ENCODE measurements at regions not wholly inside any gene's neighbourhood (a gene's known extent, or its start where the extent isn't known, plus 50 kb on each side); places are given as distances from the start of the nearest gene placed in this dataset.

DNA sequence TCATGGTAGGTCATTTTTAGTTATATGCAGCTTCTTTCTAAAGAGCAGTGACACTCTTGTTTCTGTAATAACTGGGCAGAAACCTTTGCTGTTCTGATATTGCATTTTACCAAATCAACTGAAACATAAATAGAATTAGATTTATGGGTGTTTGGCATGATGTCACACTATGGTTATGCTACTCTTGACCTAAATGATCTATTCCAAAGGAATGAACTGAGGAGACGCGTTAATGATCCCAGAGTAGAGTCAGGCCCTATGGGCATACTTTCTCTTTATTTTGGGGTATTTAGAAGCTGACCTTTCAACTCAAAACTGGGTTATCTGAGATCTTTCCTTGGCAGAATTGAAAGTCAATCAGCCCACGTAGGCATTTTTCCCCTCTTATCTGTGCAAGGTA, 146.8 kb upstream of the ADAMTSL1 start:
- H4K20me1 ChIP-seq (ENCODE audit: control insufficient read depth, insufficient read depth, insufficient read length), result no peaks in the 10 kb centered on the region
- no peak overlapping the region for H3K56ac ChIP-seq (ENCODE audit: insufficient read length, low read depth, low read length)
- no peak overlapping the region for H3K18ac ChIP-seq (ENCODE audit: insufficient read length, low read depth, low read length)
- no peak overlapping the region for H2BK20ac ChIP-seq (ENCODE audit: low read depth, low read length, poor library complexity, severe bottlenecking)
- H3K4me3 Mint-ChIP-seq, result no peak overlapping the region
- no peak overlapping the region for H4K91ac ChIP-seq (ENCODE audit: insufficient read length, low read depth, low read length)
- no peak overlapping the region for H3K23ac ChIP-seq (ENCODE audit: insufficient read length, low read depth, low read length)
- H3K9me3 ChIP-seq (ENCODE audit: control insufficient read depth, low read depth, low read length), result no peaks in the 10 kb centered on the region
- DNase-seq, result no peak
- no peaks in the 10 kb centered on the region for H3K23me2 ChIP-seq (ENCODE audit: insufficient read length, low read depth, low read length, poor library complexity, severe bottlenecking)
- no peak overlapping the region for H3K4me2 ChIP-seq (ENCODE audit: insufficient read depth, insufficient read length, low read length)
- no peaks in the 10 kb centered on the region for H3K27me3 ChIP-seq (ENCODE audit: insufficient read depth, low read length)
- no peak overlapping the region for H3K27ac Mint-ChIP-seq
- WGBS (ENCODE audit: extremely low coverage, insufficient read length, low lambda C conversion rate), result no CpG with 5 or more reads among the region's 3 CpGs
- H3K4ac ChIP-seq (ENCODE audit: low read depth, low read length), result no peak overlapping the region
- H3K4me1 Mint-ChIP-seq, result peaks cover 4 to 10% of the 10 kb centered on the region in 2 experiments
- no peak overlapping the region for H3K9ac ChIP-seq (ENCODE audit: extremely low read depth, insufficient read length, low read length)
- no peak overlapping the region for H2BK15ac ChIP-seq (ENCODE audit: low read depth, low read length)
- H3K79me2 ChIP-seq (ENCODE audit: insufficient read depth, low read length), result no peaks in the 10 kb centered on the region
- H3K27me3 Mint-ChIP-seq (ENCODE audit: low read depth), result no peaks in the 10 kb centered on the region
- no peak overlapping the region for H2AK5ac ChIP-seq (ENCODE audit: insufficient read length, low read length)
- peaks cover 0 to 12% of the 10 kb centered on the region in 2 experiments; a peak in 3 of 5 replicates for H3K9me3 Mint-ChIP-seq
- no peak overlapping the region for H3T11ph ChIP-seq (ENCODE audit: low read length)
- no peak overlapping the region for H2BK12ac ChIP-seq (ENCODE audit: insufficient read length, low read depth, low read length)
- no peak overlapping the region for H4K5ac ChIP-seq (ENCODE audit: insufficient read length, low read depth, low read length)
- H3K79me1 ChIP-seq (ENCODE audit: insufficient read depth, low read depth, low read length, poor library complexity, severe bottlenecking), result no peaks in the 10 kb centered on the region
- H2BK120ac ChIP-seq (ENCODE audit: low read depth, low read length, poor library complexity, severe bottlenecking), result no peak overlapping the region
- TF ChIP-seq, protein P1, sequence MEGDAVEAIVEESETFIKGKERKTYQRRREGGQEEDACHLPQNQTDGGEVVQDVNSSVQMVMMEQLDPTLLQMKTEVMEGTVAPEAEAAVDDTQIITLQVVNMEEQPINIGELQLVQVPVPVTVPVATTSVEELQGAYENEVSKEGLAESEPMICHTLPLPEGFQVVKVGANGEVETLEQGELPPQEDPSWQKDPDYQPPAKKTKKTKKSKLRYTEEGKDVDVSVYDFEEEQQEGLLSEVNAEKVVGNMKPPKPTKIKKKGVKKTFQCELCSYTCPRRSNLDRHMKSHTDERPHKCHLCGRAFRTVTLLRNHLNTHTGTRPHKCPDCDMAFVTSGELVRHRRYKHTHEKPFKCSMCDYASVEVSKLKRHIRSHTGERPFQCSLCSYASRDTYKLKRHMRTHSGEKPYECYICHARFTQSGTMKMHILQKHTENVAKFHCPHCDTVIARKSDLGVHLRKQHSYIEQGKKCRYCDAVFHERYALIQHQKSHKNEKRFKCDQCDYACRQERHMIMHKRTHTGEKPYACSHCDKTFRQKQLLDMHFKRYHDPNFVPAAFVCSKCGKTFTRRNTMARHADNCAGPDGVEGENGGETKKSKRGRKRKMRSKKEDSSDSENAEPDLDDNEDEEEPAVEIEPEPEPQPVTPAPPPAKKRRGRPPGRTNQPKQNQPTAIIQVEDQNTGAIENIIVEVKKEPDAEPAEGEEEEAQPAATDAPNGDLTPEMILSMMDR (conservative IDR thresholded peaks at IDR 0.05), result no peak
- H3K14ac ChIP-seq (ENCODE audit: insufficient read depth, low read length), result no peak overlapping the region
- H2BK5ac ChIP-seq (ENCODE audit: insufficient read length, low read length), result no peak overlapping the region
- H2AFZ ChIP-seq (ENCODE audit: low read length), result no peak overlapping the region
- no peaks in the 10 kb centered on the region for H3K4me1 ChIP-seq (ENCODE audit: insufficient read depth, low read length)
- peaks cover 0 to 6% (median 0%) of the 10 kb centered on the region in 3 experiments; a peak in 1 of 7 replicates for H3K36me3 Mint-ChIP-seq (ENCODE audit: insufficient read depth in 1 of 3, low read depth in 3 of 3)
- H3K27ac ChIP-seq (ENCODE audit: insufficient read length, low read depth, low read length), result no peak overlapping the region
- H4K8ac ChIP-seq (replicated peaks; ENCODE audit: insufficient read length, low read depth, low read length), result no peak overlapping the region
